HG03097 (cell line): ENCODE measurements at regions not wholly inside any gene's neighbourhood (a gene's known extent, or its start where the extent isn't known, plus 50 kb on each side); places are given as distances from the start of the nearest gene placed in this dataset.
"Not testable (repeated sequence)": the region's sequence is repeated elsewhere in the genome, so short reads cannot be mapped to it uniquely, and the experiment has no call there.

Source experiments
- ATAC-seq: cut with Tn5 transposase; IDR thresholded peaks from one replicate; pipeline ENCODE4 v1.9.1; 2021; ENCODE audit not compliant: unreplicated experiment, low FRiP score

GRCh38 chr6:40852779-40853373 is 186.1 kb downstream of the UNC5CL start:
- ATAC-seq, result no peak

- no peak for ATAC-seq
These were observed 189.5 kb downstream of the UNC5CL start for GRCh38 chr6:40849546-40849945.

- no peak for ATAC-seq
These were observed 190.0 kb downstream of the UNC5CL start for GRCh38 chr6:40848868-40849514.

GRCh38 chr6:40848038-40848437 is 191.0 kb downstream of the UNC5CL start:
- no peak for ATAC-seq

- ATAC-seq, result no peak
These were observed 193.5 kb downstream of the UNC5CL start for GRCh38 chr6:40845553-40845952.

GRCh38 chr6:40844246-40844645 is 194.8 kb downstream of the UNC5CL start:
- no peak for ATAC-seq

- no peak for ATAC-seq
These were observed 197.3 kb downstream of the UNC5CL start for GRCh38 chr6:40841721-40842120.

- no peak for ATAC-seq
These were observed 206.3 kb downstream of the UNC5CL start for GRCh38 chr6:40832691-40833090.

- no peak for ATAC-seq
These were observed 207.6 kb downstream of the UNC5CL start for GRCh38 chr6:40831381-40831780.

- ATAC-seq, result no peak
These were observed 213.9 kb downstream of the UNC5CL start for GRCh38 chr6:40825102-40825501.

GRCh38 chr6:40823917-40824891 is 214.8 kb downstream of the UNC5CL start:
- ATAC-seq, result not testable (repeated sequence)

- no peak for ATAC-seq
These were observed 216.4 kb downstream of the UNC5CL start for GRCh38 chr6:40822619-40823018.

GRCh38 chr6:40819182-40819834 is 219.7 kb downstream of the UNC5CL start:
- no peak for ATAC-seq

GRCh38 chr6:40817369-40817768 is 221.7 kb downstream of the UNC5CL start:
- ATAC-seq, result no peak

- ATAC-seq, result no peak
These were observed 222.4 kb downstream of the UNC5CL start for GRCh38 chr6:40816601-40817000.

GRCh38 chr6:40815731-40816130 is 223.3 kb downstream of the UNC5CL start:
- no peak for ATAC-seq

- no peak for ATAC-seq
These were observed 223.0 kb upstream of the LRFN2 start for GRCh38 chr6:40810171-40810570.

GRCh38 chr6:40809627-40810026 is 222.5 kb upstream of the LRFN2 start:
- ATAC-seq, result no peak

- no peak for ATAC-seq
These were observed 220.3 kb upstream of the LRFN2 start for GRCh38 chr6:40807484-40807883.

GRCh38 chr6:40806256-40806864 is 219.2 kb upstream of the LRFN2 start:
- ATAC-seq, result no peak
